K562 (cell line): ENCODE measurements at regions not wholly inside any gene's neighbourhood (a gene's known extent, or its start where the extent isn't known, plus 50 kb on each side); places are given as distances from the start of the nearest gene placed in this dataset.

Experiments
- ATAC-seq: fragments of 200-7000 bp; cut with Tn5 transposase; 3 replicates; pipeline ENCODE4 v1.9.1; 2020; ENCODE audit warnings: moderate library complexity
- BruUV-seq: library from RNA; stranded (reverse); fragments of 400-500 nt; replicated peaks from 2 replicates; lab custom pipeline; 2021; lab: Mats Ljungman, UMichigan
- CTCF ChIA-PET: fragments of 300-600 bp; formaldehyde crosslinking; extraction: SDS; loops from one replicate; lab custom pipeline; 2021; ENCODE audit warnings: low intra/inter-chr PET ratio; lab: Yijun Ruan, JAX
- POLR2A ChIA-PET: fragments of 300-600, 350-650 bp; sonication (Branson Sonifier 250); formaldehyde crosslinking; extraction: SDS; loops from one replicate; lab custom pipeline; 2021; ENCODE audit warnings: antibody characterized with exemption, inconsistent platforms; lab: Yijun Ruan, JAX
- DNase-seq, 4 experiments: peaks; one replicate each; pipeline versions ENCODE4 v3.0.0 to v3.0.0-alpha.2; 2011 to 2018; ENCODE audit warnings: low spot score in 3 of 4, mixed read lengths in 3 of 4; ENCODE audit errors: extremely low read depth in 1 of 4
- FAIRE-seq: peaks from 2 replicates; lab custom pipeline; 2011; peaks lifted over from hg19 to GRCh38; lab: Jason Lieb, UNC
- H2AFZ ChIP-seq: 2 replicates; pipeline ENCODE4 v1.6.0; 2011; ENCODE audit warnings: low read depth, low read length, control low read depth, inconsistent platforms
- H3K27ac ChIP-seq: fragments of 200-600 bp; 3 replicates; pipeline ENCODE4 v1.8.0; 2011; ENCODE audit warnings: low read depth, mild to moderate bottlenecking, control low read depth, inconsistent platforms, low read length, moderate library complexity, mixed read lengths; ENCODE audit errors: extremely low read depth
- H3K27me3 ChIP-seq, 2 experiments: fragments of 300-600 bp in 1 of 2; 2 replicates in 1 of 2; 3 replicates in 1 of 2; pipeline versions ENCODE4 v1.6.0 to v1.8.0; 2011; ENCODE audit warnings: inconsistent platforms in 2 of 2, low read length in 2 of 2, mild to moderate bottlenecking in 1 of 2, mixed read lengths in 1 of 2, moderate library complexity in 1 of 2; ENCODE audit not compliant: control insufficient read depth in 2 of 2, insufficient read depth in 2 of 2
- H3K36me3 ChIP-seq: fragments of 300-600 bp; 3 replicates; pipeline ENCODE4 v1.8.0; 2011; ENCODE audit warnings: mild to moderate bottlenecking, low read length, inconsistent platforms; ENCODE audit not compliant: control insufficient read depth, insufficient read depth
- H3K4me1 ChIP-seq, 2 experiments: fragments of 200-600 bp in 1 of 2; replicated peaks in 1 of 2; 2 replicates in 1 of 2; 3 replicates in 1 of 2; pipeline versions ENCODE4 v1.5.1 to v1.8.0; 2011; ENCODE audit warnings: inconsistent platforms in 2 of 2, low read length in 2 of 2, mild to moderate bottlenecking in 1 of 2, mixed read lengths in 1 of 2, moderate library complexity in 1 of 2; ENCODE audit not compliant: control insufficient read depth in 2 of 2, insufficient read depth in 2 of 2
- H3K4me2 ChIP-seq: 2 replicates; pipeline ENCODE4 v1.6.1; 2011; ENCODE audit warnings: low read length, control low read depth, inconsistent platforms, mixed read lengths; ENCODE audit not compliant: insufficient read depth
- H3K4me3 ChIP-seq: fragments of 200-600 bp; sonication (generic), shearing (Covaris generic); 2 replicates; pipeline ENCODE4 v1.5.1; 2016; ENCODE audit warnings: control low read depth, inconsistent platforms
- H3K79me2 ChIP-seq: fragments of 200-600 bp; 3 replicates; pipeline ENCODE4 v1.8.0; 2011; ENCODE audit warnings: low read length, inconsistent platforms; ENCODE audit not compliant: control insufficient read depth, insufficient read depth
- H3K9ac ChIP-seq, 2 experiments: 2 replicates each; pipeline versions ENCODE4 v1.6.0 to v1.6.1; 2011; ENCODE audit warnings: low read depth in 2 of 2, low read length in 2 of 2, control low read depth in 1 of 2, inconsistent platforms in 1 of 2, mild to moderate bottlenecking in 1 of 2, mixed read lengths in 1 of 2; ENCODE audit not compliant: insufficient read depth in 1 of 2
- H3K9me1 ChIP-seq: one replicate; pipeline ENCODE4 v1.6.0; 2011; ENCODE audit warnings: inconsistent platforms, mild to moderate bottlenecking, low read length, moderate library complexity; ENCODE audit not compliant: control insufficient read depth, insufficient read depth
- H3K9me3 ChIP-seq: replicated peaks from 2 replicates; pipeline ENCODE4 v1.5.1; 2011; ENCODE audit warnings: low read depth, low read length, inconsistent platforms; ENCODE audit not compliant: control insufficient read depth, insufficient read depth
- H4K20me1 ChIP-seq: replicated peaks from 2 replicates; pipeline ENCODE4 v1.6.1; 2011; ENCODE audit warnings: low read length, inconsistent platforms, mixed read lengths; ENCODE audit not compliant: control insufficient read depth, insufficient read depth
- E4F1 ChIP-seq: fragments of 250-450 bp; sonication (Bioruptor Pico); IDR thresholded peaks from 2 replicates; pipeline ENCODE4 v1.5.0; 2021; ENCODE audit warnings: mild to moderate bottlenecking, borderline replicate concordance
- FOXM1 ChIP-seq, 2 experiments: fragments of 450-650 bp in 1 of 2; sonication (generic) in 1 of 2; formaldehyde crosslinking in 1 of 2; IDR thresholded peaks; 2 replicates each; pipeline versions ENCODE4 v1.6.1 to v1.9.0; 2017 to 2022; ENCODE audit warnings: low read depth in 2 of 2, mild to moderate bottlenecking in 2 of 2, missing genetic modification reagents in 1 of 2, moderate library complexity in 1 of 2
- FUS ChIP-seq: fragments of 200-400 bp; formaldehyde crosslinking; optimal IDR thresholded peaks from 2 replicates; pipeline ENCODE3; 2017; ENCODE audit warnings: low read depth, low read length
- HDAC2 ChIP-seq: fragments of 450-650 bp; IDR thresholded peaks from 2 replicates; pipeline ENCODE4 v1.6.1; 2016; ENCODE audit warnings: mild to moderate bottlenecking
- IRF2 ChIP-seq: sonication (generic); formaldehyde crosslinking; IDR thresholded peaks from 2 replicates; pipeline ENCODE4 v1.8.1; 2022; ENCODE audit warnings: mild to moderate bottlenecking, missing genetic modification reagents
- KLF16 ChIP-seq: IDR thresholded peaks from 2 replicates; pipeline ENCODE4 v1.6.1; 2016; ENCODE audit warnings: antibody characterized with exemption
- NR1H2 ChIP-seq: sonication (generic); formaldehyde crosslinking; IDR thresholded peaks from 2 replicates; pipeline ENCODE4 v1.4.0; 2020; ENCODE audit warnings: mild to moderate bottlenecking, missing genetic modification reagents
- SNRNP70 ChIP-seq: fragments of 200-400 bp; formaldehyde crosslinking; optimal IDR thresholded peaks from 2 replicates; pipeline ENCODE3; 2017; ENCODE audit warnings: low read depth, low read length
- SOX6 ChIP-seq: fragments of 450-650 bp; IDR thresholded peaks from 2 replicates; pipeline ENCODE4 v1.6.1; 2014; ENCODE audit warnings: mild to moderate bottlenecking
- THRB ChIP-seq: fragments of 450-650 bp; formaldehyde crosslinking; conservative IDR thresholded peaks from 2 replicates; pipeline ENCODE4 v1.4.0; 2022; ENCODE audit warnings: mild to moderate bottlenecking, missing genetic modification characterization
- USF2 ChIP-seq: sonication (generic); formaldehyde crosslinking; IDR thresholded peaks from 2 replicates; pipeline ENCODE4 v1.5.0; 2020; ENCODE audit warnings: missing genetic modification reagents
- VEZF1 ChIP-seq: fragments of 200-800 bp; sonication (Bioruptor generic); IDR thresholded peaks from 2 replicates; pipeline ENCODE4 v1.6.1; 2017; ENCODE audit warnings: missing genetic modification characterization, missing compliant biosample characterization
- XRCC4 ChIP-seq: IDR thresholded peaks from one replicate; pipeline ENCODE4 v1.6.1; 2011; ENCODE audit not compliant: insufficient read depth, insufficient read length; ENCODE audit errors: extremely low read depth
- ZHX1 ChIP-seq: fragments of 150-350 bp; conservative IDR thresholded peaks from 2 replicates; pipeline ENCODE4 v1.6.1; 2014; ENCODE audit warnings: low read length
- in situ Hi-C: fragments of 300-500 bp; cut with MboI; formaldehyde crosslinking; loops from 4 replicates; pipeline ENCODE4 v1.15.0; 2018; ENCODE audit warnings: inconsistent platforms, mixed read lengths
- intact Hi-C: fragments of 100-400 bp; cut with micrococcal nuclease; formaldehyde crosslinking; loops from 2 replicates; pipeline ENCODE4 v1.14.2; 2022

GRCh38 chr4:42710761-42711160 lies 53.9 kb upstream of the ATP8A1 start:
- no peaks in the 10 kb centered on the region for H3K27me3 ChIP-seq
- TF ChIP-seq THRB (CRISPR knock-in tag), result no peak
- TF ChIP-seq NR1H2 (CRISPR knock-in tag), result no peak
- no peak for TF ChIP-seq ZHX1
- TF ChIP-seq E4F1 (CRISPR knock-in tag), result no peak
- TF ChIP-seq FOXM1 (IDR thresholded peaks at IDR 0.05; ENCODE audit: low read depth), result no peak
- no peak for TF ChIP-seq FOXM1 (CRISPR knock-in tag; IDR thresholded peaks at IDR 0.05; ENCODE audit: low read depth)
- no peak for TF ChIP-seq SOX6
- TF ChIP-seq IRF2 (CRISPR knock-in tag), result no peak
- no peak for TF ChIP-seq SNRNP70
- no peak for TF ChIP-seq USF2 (CRISPR knock-in tag)
- no peak for TF ChIP-seq FUS
- no peak for TF ChIP-seq VEZF1 (CRISPR knock-in tag)
- no peak for TF ChIP-seq HDAC2
- TF ChIP-seq XRCC4, result no peak
- TF ChIP-seq KLF16, result no peak
- no peak for DNase-seq
- no peak overlapping the region for H3K9ac ChIP-seq
- POLR2A ChIA-PET, result no interaction called here
- no peak for ATAC-seq
- in situ Hi-C loops, result no loop called here
- H3K4me2 ChIP-seq, result no peak overlapping the region
- no peaks in the 10 kb centered on the region for H4K20me1 ChIP-seq
- no peaks in the 10 kb centered on the region for H3K9me1 ChIP-seq
- no peak overlapping the region for H3K4me3 ChIP-seq
- no TSS peak for BruUV-seq
- FAIRE-seq, result no peak
- H3K27ac ChIP-seq, result no peak overlapping the region
- H3K9me3 ChIP-seq, result no peaks in the 10 kb centered on the region
- no peaks in the 10 kb centered on the region for H3K4me1 ChIP-seq
- no peak overlapping the region for H2AFZ ChIP-seq
- intact Hi-C loops, result no loop called here
- H3K36me3 ChIP-seq, result no peaks in the 10 kb centered on the region
- H3K79me2 ChIP-seq, result no peaks in the 10 kb centered on the region
- CTCF ChIA-PET, result no interaction called here
